Endothelial cell of umbilical vein (primary cell): ENCODE measurements at regions not wholly inside any gene's neighbourhood (a gene's known extent, or its start where the extent isn't known, plus 50 kb on each side); places are given as distances from the start of the nearest gene placed in this dataset.

Experiments
- BruUV-seq: library from RNA; stranded (reverse); fragments of 400-500 nt; replicated peaks from 2 replicates; lab custom pipeline; 2021; lab: Mats Ljungman, UMichigan
- CTCF ChIA-PET: fragments of 300-600, 350-600 bp; sonication (Branson Sonifier 250); formaldehyde crosslinking; loops from one replicate; lab custom pipeline; 2021; ENCODE audit warnings: antibody characterized with exemption, inconsistent platforms; lab: Charles Lee
- POLR2A ChIA-PET: fragments of 300-600, 350-600 bp; sonication (Branson Sonifier 250); formaldehyde crosslinking; loops from one replicate; lab custom pipeline; 2021; ENCODE audit warnings: antibody characterized with exemption, inconsistent platforms; lab: Charles Lee
- DNase-seq: peaks from one replicate; pipeline ENCODE4 v3.0.0-alpha.2; 2011; ENCODE audit warnings: low read depth, low spot score
- FAIRE-seq: peaks from 2 replicates; lab custom pipeline; 2011; peaks lifted over from hg19 to GRCh38; lab: Jason Lieb, UNC
- H2AFZ ChIP-seq: 2 replicates; pipeline ENCODE4 v1.6.0; 2012; ENCODE audit warnings: low read depth, low read length, control low read depth, inconsistent platforms
- H3K27ac ChIP-seq: 2 replicates; pipeline ENCODE4 v1.5.1; 2011; ENCODE audit warnings: low read depth, mild to moderate bottlenecking, control low read depth, low read length, moderate library complexity; ENCODE audit not compliant: insufficient read depth
- H3K27me3 ChIP-seq, 2 experiments: 2 replicates each; pipeline versions ENCODE4 v1.6.0 to v1.6.1; 2011; ENCODE audit warnings: low read length in 2 of 2, mixed read lengths in 1 of 2; ENCODE audit not compliant: control insufficient read depth in 2 of 2, insufficient read depth in 2 of 2
- H3K36me3 ChIP-seq, 2 experiments: 2 replicates in 1 of 2; 3 replicates in 1 of 2; pipeline ENCODE4 v1.5.1; 2011; ENCODE audit warnings: low read length in 2 of 2, mild to moderate bottlenecking in 1 of 2, moderate library complexity in 1 of 2; ENCODE audit not compliant: control insufficient read depth in 2 of 2, insufficient read depth in 2 of 2; ENCODE audit errors: extremely low read depth in 1 of 2
- H3K4me1 ChIP-seq: 3 replicates; pipeline ENCODE4 v1.5.1; 2011; ENCODE audit warnings: mild to moderate bottlenecking, low read length; ENCODE audit not compliant: control insufficient read depth, insufficient read depth; ENCODE audit errors: extremely low read depth
- H3K4me2 ChIP-seq: 2 replicates; pipeline ENCODE4 v1.6.1; 2011; ENCODE audit warnings: low read length, control low read depth, mixed read lengths; ENCODE audit not compliant: insufficient read depth
- H3K4me3 ChIP-seq, 3 experiments: fragments of 200-600 bp in 1 of 3; sonication (generic), shearing (Covaris generic) in 1 of 3; replicated peaks in 1 of 3; 2 replicates each; pipeline ENCODE4 v1.5.1; 2011 to 2016; ENCODE audit warnings: control low read depth in 3 of 3, low read length in 3 of 3, mild to moderate bottlenecking in 2 of 3, inconsistent platforms in 1 of 3, low read depth in 1 of 3, moderate library complexity in 1 of 3; ENCODE audit not compliant: insufficient read depth in 1 of 3
- H3K79me2 ChIP-seq: 2 replicates; pipeline ENCODE4 v1.6.0; 2012; ENCODE audit warnings: low read length, inconsistent platforms; ENCODE audit not compliant: control insufficient read depth, insufficient read depth
- H3K9ac ChIP-seq: replicated peaks from 2 replicates; pipeline ENCODE3; 2011; ENCODE audit warnings: low read length, control low read depth; ENCODE audit not compliant: insufficient read depth; ENCODE audit errors: extremely low read depth
- H3K9me1 ChIP-seq: replicated peaks from 3 replicates; pipeline ENCODE4 v1.6.0; 2011; ENCODE audit warnings: mild to moderate bottlenecking, low read length; ENCODE audit not compliant: control insufficient read depth, insufficient read depth; ENCODE audit errors: extremely low read depth
- H3K9me3 ChIP-seq: replicated peaks from 2 replicates; pipeline ENCODE4 v1.5.1; 2012; ENCODE audit warnings: low read length, inconsistent platforms; ENCODE audit not compliant: control insufficient read depth, insufficient read depth
- H4K20me1 ChIP-seq: replicated peaks from 2 replicates; pipeline ENCODE3; 2011; ENCODE audit warnings: mild to moderate bottlenecking, low read length; ENCODE audit not compliant: control insufficient read depth, insufficient read depth; ENCODE audit errors: extremely low read depth
- EZH2 ChIP-seq: IDR thresholded peaks from 2 replicates; pipeline ENCODE4 v1.6.1; 2012; ENCODE audit warnings: borderline replicate concordance, low read depth, mild to moderate bottlenecking, moderate library complexity, low read length, inconsistent platforms; ENCODE audit not compliant: severe bottlenecking
- FOS ChIP-seq: IDR thresholded peaks from 2 replicates; pipeline ENCODE4 v1.6.1; 2011; ENCODE audit warnings: mild to moderate bottlenecking, low read length, moderate library complexity, borderline replicate concordance; ENCODE audit not compliant: insufficient read depth
- GATA2 ChIP-seq: IDR thresholded peaks from 2 replicates; pipeline ENCODE4 v1.7.0; 2011; ENCODE audit warnings: low read depth, mild to moderate bottlenecking, moderate library complexity, mixed read lengths, low read length; ENCODE audit not compliant: insufficient read length, insufficient read depth
- JUN ChIP-seq: IDR thresholded peaks from 2 replicates; pipeline ENCODE4 v1.6.1; 2011; ENCODE audit warnings: borderline replicate concordance, low read depth; ENCODE audit not compliant: insufficient read length, insufficient read depth
- MYC ChIP-seq: IDR thresholded peaks from one replicate; pipeline ENCODE4 v1.6.1; 2011; ENCODE audit warnings: mild to moderate bottlenecking, low read depth, low read length
- POLR2A ChIP-seq: IDR thresholded peaks from 2 replicates; pipeline ENCODE4 v1.6.1; 2012; ENCODE audit warnings: low read depth, mild to moderate bottlenecking, control low read depth, low read length
- POLR2AphosphoS5 ChIP-seq: IDR thresholded peaks from 2 replicates; pipeline ENCODE4 v1.6.1; 2012; ENCODE audit warnings: low read depth, mild to moderate bottlenecking, control low read depth, low read length, moderate library complexity; ENCODE audit not compliant: insufficient read depth
- dilution Hi-C: fragments of 300-500 bp; cut with MboI; formaldehyde crosslinking; loops from one replicate; pipeline ENCODE4 v1.15.0; 2019; ENCODE audit warnings: low sequenced_read_pairs; ENCODE audit not compliant: extremely low pct_ligation_motif_present
- intact Hi-C: fragments of 100-400 bp; cut with micrococcal nuclease; formaldehyde crosslinking; loops from one replicate; pipeline ENCODE4 v1.10.0; 2022
- TF ChIP-seq, protein P1 (sequence below): IDR thresholded peaks from 2 replicates; pipeline ENCODE4 v1.6.1; 2011; ENCODE audit not compliant: insufficient read depth, insufficient read length
- TF ChIP-seq, protein P2 (sequence below), 2 donors: IDR thresholded peaks; 1 replicate in 1 of 2; 2 replicates in 1 of 2; pipeline ENCODE4 v1.5.1; 2011; ENCODE audit warnings: low read length in 2 of 2, mild to moderate bottlenecking in 2 of 2, moderate library complexity in 2 of 2, control low read depth in 1 of 2, inconsistent platforms in 1 of 2, low read depth in 1 of 2; ENCODE audit not compliant: insufficient read depth in 1 of 2; ENCODE audit errors: extremely low read depth in 1 of 2

GRCh38 chr12:75795125-75795524 is 236.5 kb downstream of the PHLDA1 start:
- POLR2A ChIA-PET: no interaction called here

More at GRCh38 chr12:75795125-75795524, 236.5 kb downstream of the PHLDA1 start:
- Histone ChIP-seq H3K9me1 (no peaks in the 10 kb centered on the region), H3K4me2 (no peak overlapping the region), H3K27ac (no peak overlapping the region), H2AFZ (no peak overlapping the region), H3K4me3 (no peak overlapping the region), H3K79me2 (no peaks in the 10 kb centered on the region), H3K9ac (no peak overlapping the region), H4K20me1 (no peaks in the 10 kb centered on the region), H3K27me3 (no peaks in the 10 kb centered on the region), H3K36me3 (no peaks in the 10 kb centered on the region), H3K9me3 (no peaks in the 10 kb centered on the region), H3K4me1 (no peaks in the 10 kb centered on the region)
- CTCF ChIA-PET: no interaction called here
- intact Hi-C loops (no loop called here), dilution Hi-C loops (no loop called here)
- FAIRE-seq (no peak), DNase-seq (no peak)
- TF ChIP-seq MYC: no peak
- TF ChIP-seq POLR2AphosphoS5: no peak
- TF ChIP-seq FOS: no peak
- TF ChIP-seq, protein P1, sequence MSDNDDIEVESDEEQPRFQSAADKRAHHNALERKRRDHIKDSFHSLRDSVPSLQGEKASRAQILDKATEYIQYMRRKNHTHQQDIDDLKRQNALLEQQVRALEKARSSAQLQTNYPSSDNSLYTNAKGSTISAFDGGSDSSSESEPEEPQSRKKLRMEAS: no peak
- TF ChIP-seq POLR2A: no peak
- TF ChIP-seq, protein P2, sequence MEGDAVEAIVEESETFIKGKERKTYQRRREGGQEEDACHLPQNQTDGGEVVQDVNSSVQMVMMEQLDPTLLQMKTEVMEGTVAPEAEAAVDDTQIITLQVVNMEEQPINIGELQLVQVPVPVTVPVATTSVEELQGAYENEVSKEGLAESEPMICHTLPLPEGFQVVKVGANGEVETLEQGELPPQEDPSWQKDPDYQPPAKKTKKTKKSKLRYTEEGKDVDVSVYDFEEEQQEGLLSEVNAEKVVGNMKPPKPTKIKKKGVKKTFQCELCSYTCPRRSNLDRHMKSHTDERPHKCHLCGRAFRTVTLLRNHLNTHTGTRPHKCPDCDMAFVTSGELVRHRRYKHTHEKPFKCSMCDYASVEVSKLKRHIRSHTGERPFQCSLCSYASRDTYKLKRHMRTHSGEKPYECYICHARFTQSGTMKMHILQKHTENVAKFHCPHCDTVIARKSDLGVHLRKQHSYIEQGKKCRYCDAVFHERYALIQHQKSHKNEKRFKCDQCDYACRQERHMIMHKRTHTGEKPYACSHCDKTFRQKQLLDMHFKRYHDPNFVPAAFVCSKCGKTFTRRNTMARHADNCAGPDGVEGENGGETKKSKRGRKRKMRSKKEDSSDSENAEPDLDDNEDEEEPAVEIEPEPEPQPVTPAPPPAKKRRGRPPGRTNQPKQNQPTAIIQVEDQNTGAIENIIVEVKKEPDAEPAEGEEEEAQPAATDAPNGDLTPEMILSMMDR (IDR thresholded peaks at IDR 0.05; ENCODE audit: extremely low read depth in 1 of 2, insufficient read depth in 1 of 2, low read depth in 1 of 2, low read length in 2 of 2): no peak
- no peak for TF ChIP-seq EZH2
- no peak for TF ChIP-seq JUN
- no peak for TF ChIP-seq GATA2
- BruUV-seq: no TSS peak
